HL-60 (cell line): ENCODE measurements at regions not wholly inside any gene's neighbourhood (a gene's known extent, or its start where the extent isn't known, plus 50 kb on each side); places are given as distances from the start of the nearest gene placed in this dataset.

ENCODE experiments used
- CTCF ChIP-seq: IDR thresholded peaks from one replicate; pipeline ENCODE4 v1.5.1; 2011; ENCODE audit warnings: low read length, control low read depth, inconsistent platforms; ENCODE audit not compliant: insufficient read depth
- POLR2AphosphoS5 ChIP-seq: IDR thresholded peaks from 2 replicates; pipeline ENCODE4 v1.6.1; 2012; ENCODE audit warnings: low read depth
- TF ChIP-seq, protein P1 (sequence below): IDR thresholded peaks from 2 replicates; pipeline ENCODE4 v1.6.1; 2012; ENCODE audit warnings: low read depth; ENCODE audit not compliant: insufficient replicate concordance

DNA sequence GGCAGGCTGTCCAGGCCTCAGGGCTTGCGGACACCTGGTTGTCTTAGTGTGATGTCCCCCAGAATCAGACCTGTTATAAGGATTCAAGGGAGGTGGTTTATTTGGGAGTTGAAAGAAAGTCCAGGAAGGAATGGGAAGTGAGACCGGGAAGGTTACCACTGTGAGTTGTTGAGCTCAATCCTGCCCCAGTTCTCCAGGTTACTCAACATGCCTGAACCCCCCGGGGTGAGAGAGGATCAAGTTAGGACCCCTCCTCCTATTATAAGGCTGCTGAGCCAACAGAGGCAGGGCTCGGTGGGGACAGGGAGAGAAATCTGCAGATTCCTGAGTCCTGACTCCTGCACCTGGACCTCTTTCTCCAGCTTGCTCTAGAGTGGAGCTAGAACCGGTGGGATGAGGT, 86.4 kb downstream of the MRM1 start:
- TF ChIP-seq CTCF, result no peak
- TF ChIP-seq, protein P1, sequence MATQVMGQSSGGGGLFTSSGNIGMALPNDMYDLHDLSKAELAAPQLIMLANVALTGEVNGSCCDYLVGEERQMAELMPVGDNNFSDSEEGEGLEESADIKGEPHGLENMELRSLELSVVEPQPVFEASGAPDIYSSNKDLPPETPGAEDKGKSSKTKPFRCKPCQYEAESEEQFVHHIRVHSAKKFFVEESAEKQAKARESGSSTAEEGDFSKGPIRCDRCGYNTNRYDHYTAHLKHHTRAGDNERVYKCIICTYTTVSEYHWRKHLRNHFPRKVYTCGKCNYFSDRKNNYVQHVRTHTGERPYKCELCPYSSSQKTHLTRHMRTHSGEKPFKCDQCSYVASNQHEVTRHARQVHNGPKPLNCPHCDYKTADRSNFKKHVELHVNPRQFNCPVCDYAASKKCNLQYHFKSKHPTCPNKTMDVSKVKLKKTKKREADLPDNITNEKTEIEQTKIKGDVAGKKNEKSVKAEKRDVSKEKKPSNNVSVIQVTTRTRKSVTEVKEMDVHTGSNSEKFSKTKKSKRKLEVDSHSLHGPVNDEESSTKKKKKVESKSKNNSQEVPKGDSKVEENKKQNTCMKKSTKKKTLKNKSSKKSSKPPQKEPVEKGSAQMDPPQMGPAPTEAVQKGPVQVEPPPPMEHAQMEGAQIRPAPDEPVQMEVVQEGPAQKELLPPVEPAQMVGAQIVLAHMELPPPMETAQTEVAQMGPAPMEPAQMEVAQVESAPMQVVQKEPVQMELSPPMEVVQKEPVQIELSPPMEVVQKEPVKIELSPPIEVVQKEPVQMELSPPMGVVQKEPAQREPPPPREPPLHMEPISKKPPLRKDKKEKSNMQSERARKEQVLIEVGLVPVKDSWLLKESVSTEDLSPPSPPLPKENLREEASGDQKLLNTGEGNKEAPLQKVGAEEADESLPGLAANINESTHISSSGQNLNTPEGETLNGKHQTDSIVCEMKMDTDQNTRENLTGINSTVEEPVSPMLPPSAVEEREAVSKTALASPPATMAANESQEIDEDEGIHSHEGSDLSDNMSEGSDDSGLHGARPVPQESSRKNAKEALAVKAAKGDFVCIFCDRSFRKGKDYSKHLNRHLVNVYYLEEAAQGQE, result no peak
- no peak for TF ChIP-seq POLR2AphosphoS5
